Neural cell (in vitro differentiated cells): ENCODE measurements at regions not wholly inside any gene's neighbourhood (a gene's known extent, or its start where the extent isn't known, plus 50 kb on each side); places are given as distances from the start of the nearest gene placed in this dataset.

ENCODE experiments used
- H2AFZ ChIP-seq: fragments of 200-600, 300-800 bp; sonication (generic), shearing (Covaris generic); 2 replicates; pipeline ENCODE4 v1.6.0; 2014; ENCODE audit warnings: low read depth, mild to moderate bottlenecking, antibody characterized with exemption, low read length, moderate library complexity
- H3F3A ChIP-seq: fragments of 200-600 bp; shearing (Covaris generic); 2 replicates; pipeline ENCODE4 v1.6.1; 2016; ENCODE audit warnings: mild to moderate bottlenecking, moderate library complexity, mixed read lengths, antibody characterized with exemption, low read length; ENCODE audit not compliant: insufficient read depth, poor library complexity, severe bottlenecking
- H3K27ac ChIP-seq: fragments of 200-600, 300-800 bp; sonication (generic), shearing (Covaris generic); 2 replicates; pipeline ENCODE4 v1.5.1; 2014; ENCODE audit warnings: mild to moderate bottlenecking, low read length, moderate library complexity
- H3K27me3 ChIP-seq: fragments of 300-800, 200-600 bp; sonication (generic), shearing (Covaris generic); 2 replicates; pipeline ENCODE4 v1.6.0; 2014; ENCODE audit warnings: mild to moderate bottlenecking, low read depth, low read length, moderate library complexity; ENCODE audit not compliant: insufficient read depth
- H3K36me3 ChIP-seq: fragments of 300-800, 200-600 bp; sonication (generic), shearing (Covaris generic); 2 replicates; pipeline ENCODE4 v1.5.1; 2014; ENCODE audit warnings: mild to moderate bottlenecking, antibody characterized with exemption, low read length, moderate library complexity; ENCODE audit not compliant: insufficient read depth
- H3K4me2 ChIP-seq: fragments of 300-800, 200-600 bp; sonication (generic), shearing (Covaris generic); 2 replicates; pipeline ENCODE4 v1.6.0; 2014; ENCODE audit warnings: mild to moderate bottlenecking, low read length
- H3K4me3 ChIP-seq: fragments of 300-800, 200-600 bp; sonication (generic), shearing (Covaris generic); 2 replicates; pipeline ENCODE4 v1.5.1; 2014; ENCODE audit warnings: mild to moderate bottlenecking, low read length, moderate library complexity
- H3K79me2 ChIP-seq: fragments of 200-600 bp; shearing (Covaris generic); replicated peaks from 2 replicates; pipeline ENCODE4 v1.6.0; 2014; ENCODE audit warnings: mild to moderate bottlenecking, low read length, moderate library complexity; ENCODE audit not compliant: insufficient read depth
- H3K9ac ChIP-seq: fragments of 300-800, 200-600 bp; sonication (generic), shearing (Covaris generic); 2 replicates; pipeline ENCODE4 v1.6.1; 2016; ENCODE audit warnings: mild to moderate bottlenecking, low read length, mixed read lengths
- H3K9me2 ChIP-seq: fragments of 200-600 bp; shearing (Covaris generic); 2 replicates; pipeline ENCODE4 v1.6.1; 2016; ENCODE audit warnings: mild to moderate bottlenecking, low read length, mixed read lengths; ENCODE audit not compliant: insufficient read depth
- H3K9me3 ChIP-seq: fragments of 200-600, 300-800 bp; sonication (generic), shearing (Covaris generic); 2 replicates; pipeline ENCODE4 v1.6.1; 2016; ENCODE audit warnings: mild to moderate bottlenecking, mixed run types, low read length, moderate library complexity, mixed read lengths
- H4K20me1 ChIP-seq: fragments of 200-600 bp; shearing (Covaris generic); 2 replicates; pipeline ENCODE4 v1.6.1; 2016; ENCODE audit warnings: mild to moderate bottlenecking, mixed run types; ENCODE audit not compliant: insufficient read depth
- CTCF ChIP-seq: fragments of 450-650 bp; IDR thresholded peaks from 2 replicates; pipeline ENCODE4 v1.5.1; 2014; ENCODE audit warnings: antibody characterized with exemption, mild to moderate bottlenecking, moderate library complexity; ENCODE audit not compliant: poor library complexity, severe bottlenecking
- EP300 ChIP-seq: fragments of 450-650 bp; conservative IDR thresholded peaks from 2 replicates; pipeline ENCODE4 v1.6.1; 2014; ENCODE audit warnings: antibody characterized with exemption, mild to moderate bottlenecking, moderate library complexity; ENCODE audit not compliant: poor library complexity, severe bottlenecking
- EZH2 ChIP-seq: fragments of 200-600, 300-800 bp; shearing (Covaris generic), sonication (generic); IDR thresholded peaks from 2 replicates; pipeline ENCODE4 v1.6.1; 2014; ENCODE audit warnings: antibody characterized with exemption, low read length, borderline replicate concordance, mild to moderate bottlenecking; ENCODE audit not compliant: insufficient read depth, poor library complexity, severe bottlenecking
- MXI1 ChIP-seq: fragments of 450-650 bp; conservative IDR thresholded peaks from 2 replicates; pipeline ENCODE4 v1.6.1; 2014; ENCODE audit warnings: antibody characterized with exemption, mild to moderate bottlenecking; ENCODE audit not compliant: poor library complexity, severe bottlenecking
- POLR2AphosphoS5 ChIP-seq: IDR thresholded peaks from 2 replicates; pipeline ENCODE4 v1.6.1; 2012
- RAD21 ChIP-seq: fragments of 450-650 bp; conservative IDR thresholded peaks from 2 replicates; pipeline ENCODE4 v1.6.1; 2014; ENCODE audit warnings: antibody characterized with exemption, mild to moderate bottlenecking, moderate library complexity
- REST ChIP-seq: IDR thresholded peaks from 2 replicates; pipeline ENCODE4 v1.6.1; 2012; ENCODE audit warnings: borderline replicate concordance
- SMC3 ChIP-seq: fragments of 450-650 bp; conservative IDR thresholded peaks from 2 replicates; pipeline ENCODE4 v1.6.1; 2014; ENCODE audit warnings: antibody characterized with exemption, mild to moderate bottlenecking, moderate library complexity; ENCODE audit not compliant: poor library complexity
- TAF1 ChIP-seq: IDR thresholded peaks from 2 replicates; pipeline ENCODE4 v1.6.1; 2012; ENCODE audit warnings: low read depth

GRCh38 chr6:113362301-113363047, 494.7 kb upstream of the MARCKS start:
- Histone ChIP-seq H3K4me3 (no peak overlapping the region), H3K9me2 (no peaks in the 10 kb centered on the region), H3F3A (no peaks in the 10 kb centered on the region), H3K27ac (no peak overlapping the region), H3K9ac (no peak overlapping the region), H3K27me3 (no peaks in the 10 kb centered on the region), H3K4me2 (no peak overlapping the region), H3K9me3 (no peaks in the 10 kb centered on the region), H2AFZ (no peak overlapping the region), H3K79me2 (no peaks in the 10 kb centered on the region), H3K36me3 (no peaks in the 10 kb centered on the region), H4K20me1 (no peaks in the 10 kb centered on the region)
- TF ChIP-seq EP300: no peak

- Histone ChIP-seq H2AFZ (no peak overlapping the region), H3K27ac (no peak overlapping the region), H4K20me1 (no peaks in the 10 kb centered on the region), H3K4me2 (no peak overlapping the region), H3K9ac (no peak overlapping the region), H3K79me2 (no peaks in the 10 kb centered on the region), H3K36me3 (no peaks in the 10 kb centered on the region), H3K9me3 (no peaks in the 10 kb centered on the region), H3K27me3 (no peaks in the 10 kb centered on the region), H3F3A (no peaks in the 10 kb centered on the region), H3K4me3 (no peak overlapping the region), H3K9me2 (no peaks in the 10 kb centered on the region)
- no peak for TF ChIP-seq REST
These were observed 493.9 kb upstream of the MARCKS start for GRCh38 chr6:113363048-113363798.

- Histone ChIP-seq H3K9me3 (no peaks in the 10 kb centered on the region), H4K20me1 (no peaks in the 10 kb centered on the region), H3K36me3 (no peaks in the 10 kb centered on the region), H3K4me2 (no peak overlapping the region), H3F3A (no peaks in the 10 kb centered on the region), H3K27ac (no peak overlapping the region), H3K27me3 (no peaks in the 10 kb centered on the region), H3K9me2 (no peaks in the 10 kb centered on the region), H3K4me3 (no peak overlapping the region), H3K9ac (no peak overlapping the region), H3K79me2 (no peaks in the 10 kb centered on the region), H2AFZ (no peak overlapping the region)
- TF ChIP-seq SMC3 (no peak), CTCF (no peak), EZH2 (no peak), REST (no peak), MXI1 (no peak), POLR2AphosphoS5 (no peak), RAD21 (no peak), TAF1 (no peak), EP300 (no peak)
These were observed 493.3 kb upstream of the MARCKS start for GRCh38 chr6:113363866-113364265.
